ENCODE measurements at regions not wholly inside any gene's neighbourhood (a gene's known extent, or its start where the extent isn't known, plus 50 kb on each side); places are given as distances from the start of the nearest gene placed in this dataset.

DNA sequence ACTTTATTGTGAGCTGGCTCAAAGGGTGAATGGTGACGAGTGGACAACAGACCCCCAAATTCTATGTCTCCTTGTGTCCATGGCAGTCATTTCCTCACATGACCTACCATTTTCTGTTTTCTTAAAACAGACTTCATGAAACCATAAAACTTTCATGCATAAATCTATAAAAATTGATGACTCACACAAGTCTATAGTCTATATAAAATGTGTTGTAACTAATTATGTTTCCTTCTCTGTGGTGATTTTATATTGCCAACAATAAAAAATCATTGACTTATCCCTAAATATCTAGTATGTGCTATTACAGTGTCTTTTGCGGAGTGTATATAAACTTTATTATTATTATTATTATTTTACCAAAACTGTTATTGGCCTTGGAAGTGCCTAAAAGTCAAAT is 382.4 kb downstream of the MAT2B start:
- ChIA-PET CTCF (no interaction called here), POLR2A (no interaction called here)
- Histone ChIP-seq H3K79me2 (ENCODE audit: control insufficient read depth, insufficient read depth, low read length) (no peaks in the 10 kb centered on the region), H3K27me3 (ENCODE audit: control insufficient read depth in 2 of 2, insufficient read depth in 2 of 2, low read length in 2 of 2) (no peaks in the 10 kb centered on the region), H3K9me1 (replicated peaks; ENCODE audit: control insufficient read depth, extremely low read depth, insufficient read depth, low read length) (no peaks in the 10 kb centered on the region), H3K9ac (replicated peaks; ENCODE audit: extremely low read depth, insufficient read depth, low read length) (no peak overlapping the region), H3K4me3 (replicated peaks in 1 of 3; ENCODE audit: insufficient read depth in 1 of 3, low read depth in 1 of 3, low read length in 3 of 3) (no peak overlapping the region), H3K27ac (ENCODE audit: insufficient read depth, low read depth, low read length) (no peak overlapping the region), H2AFZ (ENCODE audit: low read depth, low read length) (no peak overlapping the region), H3K4me2 (ENCODE audit: insufficient read depth, low read length) (no peak overlapping the region), H4K20me1 (replicated peaks; ENCODE audit: control insufficient read depth, extremely low read depth, insufficient read depth, low read length) (no peaks in the 10 kb centered on the region), H3K4me1 (ENCODE audit: control insufficient read depth, extremely low read depth, insufficient read depth, low read length) (no peaks in the 10 kb centered on the region), H3K9me3 (replicated peaks; ENCODE audit: control insufficient read depth, insufficient read depth, low read length) (no peaks in the 10 kb centered on the region), H3K36me3 (ENCODE audit: control insufficient read depth in 2 of 2, extremely low read depth in 1 of 2, insufficient read depth in 2 of 2, low read length in 2 of 2) (no peaks in the 10 kb centered on the region)
- no peak for TF ChIP-seq GATA2 (IDR thresholded peaks at IDR 0.05; ENCODE audit: insufficient read depth, insufficient read length, low read depth, low read length)
- TF ChIP-seq FOS (IDR thresholded peaks at IDR 0.05; ENCODE audit: borderline replicate concordance, insufficient read depth, low read length) = no peak
- no peak for TF ChIP-seq EZH2 (IDR thresholded peaks at IDR 0.05; ENCODE audit: borderline replicate concordance, low read depth, low read length, severe bottlenecking)
- no peak for TF ChIP-seq POLR2A (IDR thresholded peaks at IDR 0.05; ENCODE audit: low read depth, low read length)
- TF ChIP-seq, protein P1, sequence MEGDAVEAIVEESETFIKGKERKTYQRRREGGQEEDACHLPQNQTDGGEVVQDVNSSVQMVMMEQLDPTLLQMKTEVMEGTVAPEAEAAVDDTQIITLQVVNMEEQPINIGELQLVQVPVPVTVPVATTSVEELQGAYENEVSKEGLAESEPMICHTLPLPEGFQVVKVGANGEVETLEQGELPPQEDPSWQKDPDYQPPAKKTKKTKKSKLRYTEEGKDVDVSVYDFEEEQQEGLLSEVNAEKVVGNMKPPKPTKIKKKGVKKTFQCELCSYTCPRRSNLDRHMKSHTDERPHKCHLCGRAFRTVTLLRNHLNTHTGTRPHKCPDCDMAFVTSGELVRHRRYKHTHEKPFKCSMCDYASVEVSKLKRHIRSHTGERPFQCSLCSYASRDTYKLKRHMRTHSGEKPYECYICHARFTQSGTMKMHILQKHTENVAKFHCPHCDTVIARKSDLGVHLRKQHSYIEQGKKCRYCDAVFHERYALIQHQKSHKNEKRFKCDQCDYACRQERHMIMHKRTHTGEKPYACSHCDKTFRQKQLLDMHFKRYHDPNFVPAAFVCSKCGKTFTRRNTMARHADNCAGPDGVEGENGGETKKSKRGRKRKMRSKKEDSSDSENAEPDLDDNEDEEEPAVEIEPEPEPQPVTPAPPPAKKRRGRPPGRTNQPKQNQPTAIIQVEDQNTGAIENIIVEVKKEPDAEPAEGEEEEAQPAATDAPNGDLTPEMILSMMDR (IDR thresholded peaks at IDR 0.05; ENCODE audit: extremely low read depth in 1 of 2, insufficient read depth in 1 of 2, low read depth in 1 of 2, low read length in 2 of 2) = no peak
- TF ChIP-seq POLR2AphosphoS5 (IDR thresholded peaks at IDR 0.05; ENCODE audit: insufficient read depth, low read depth, low read length) = no peak
- no peak for TF ChIP-seq JUN (IDR thresholded peaks at IDR 0.05; ENCODE audit: borderline replicate concordance, insufficient read depth, insufficient read length, low read depth)
- TF ChIP-seq, protein P2, sequence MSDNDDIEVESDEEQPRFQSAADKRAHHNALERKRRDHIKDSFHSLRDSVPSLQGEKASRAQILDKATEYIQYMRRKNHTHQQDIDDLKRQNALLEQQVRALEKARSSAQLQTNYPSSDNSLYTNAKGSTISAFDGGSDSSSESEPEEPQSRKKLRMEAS (IDR thresholded peaks at IDR 0.05; ENCODE audit: insufficient read depth, insufficient read length) = no peak
- TF ChIP-seq MYC (IDR thresholded peaks at IDR 0.05; ENCODE audit: low read depth, low read length) = no peak
- no peak for DNase-seq (ENCODE audit: low read depth, low spot score)
- dilution Hi-C loops (cut with MboI; ENCODE audit: extremely low pct_ligation_motif_present, low sequenced_read_pairs) (no loop called here), intact Hi-C loops (cut with micrococcal nuclease) (loop anchor here (2.0 kb wide), 1 partner anchor 43 kb away; no protein-coding TSS in a partner anchor)
- BruUV-seq (replicated peaks) = no TSS peak
- FAIRE-seq = no peak

Measured in endothelial cell of umbilical vein (primary cell).